Naive thymus-derived CD4-positive, alpha-beta T cell (primary cell): ENCODE measurements at regions not wholly inside any gene's neighbourhood (a gene's known extent, or its start where the extent isn't known, plus 50 kb on each side); places are given as distances from the start of the nearest gene placed in this dataset.

Experiments used
- ATAC-seq: fragments of 150-1000 bp; cut with Tn5 transposase; 2 replicates; pipeline ENCODE4 v1.10.0; 2021; ENCODE audit warnings: mild to moderate bottlenecking, moderate library complexity
- CTCF ChIA-PET: fragments of 350-600 bp; sonication (Branson Sonifier 250); formaldehyde crosslinking; loops from one replicate; lab custom pipeline; 2021; ENCODE audit warnings: antibody characterized with exemption; lab: Charles Lee
- POLR2A ChIA-PET: fragments of 350-600 bp; sonication (Branson Sonifier 250); formaldehyde crosslinking; loops from one replicate; lab custom pipeline; 2021; ENCODE audit warnings: antibody characterized with exemption, inconsistent platforms; lab: Charles Lee
- DNase-seq, 9 donors: peaks; one replicate each; pipeline versions ENCODE4 v3.0.0 to v3.0.0-alpha.2; 2020 to 2022; ENCODE audit warnings: mixed read lengths in 1 of 9
- H3K27ac ChIP-seq: one replicate; pipeline ENCODE4 v1.7.0; 2013; ENCODE audit warnings: mild to moderate bottlenecking, low read depth, low read length, moderate library complexity
- H3K27me3 ChIP-seq, 2 donors: one replicate each; pipeline ENCODE4 v1.7.0; 2013; ENCODE audit warnings: low read length in 2 of 2, mild to moderate bottlenecking in 2 of 2, moderate library complexity in 2 of 2; ENCODE audit not compliant: control insufficient read depth in 2 of 2, insufficient read depth in 2 of 2
- H3K36me3 ChIP-seq, 3 experiments: 1 replicate in 2 of 3; 2 replicates in 1 of 3; pipeline ENCODE4 v1.7.0; 2013; ENCODE audit warnings: low read length in 3 of 3, mild to moderate bottlenecking in 3 of 3, moderate library complexity in 1 of 3; ENCODE audit not compliant: insufficient read depth in 3 of 3, control insufficient read depth in 2 of 3
- H3K4me1 ChIP-seq, 2 donors: one replicate each; pipeline ENCODE4 v1.7.0; 2013; ENCODE audit warnings: low read length in 2 of 2, mild to moderate bottlenecking in 2 of 2, moderate library complexity in 1 of 2; ENCODE audit not compliant: control insufficient read depth in 2 of 2, insufficient read depth in 2 of 2
- H3K4me3 ChIP-seq: 2 replicates; pipeline ENCODE4 v1.7.0; 2013; ENCODE audit warnings: mild to moderate bottlenecking, low read length
- H3K9me3 ChIP-seq, 3 experiments: 1 replicate in 2 of 3; 2 replicates in 1 of 3; pipeline ENCODE4 v1.7.0; 2013; ENCODE audit warnings: low read length in 3 of 3; ENCODE audit not compliant: control insufficient read depth in 2 of 3
- H3K27ac Mint-ChIP-seq, 9 donors: one replicate each; pipeline ENCODE4 v1.8.0; 2020 to 2022; ENCODE audit warnings: mixed read lengths in 9 of 9, mild to moderate bottlenecking in 8 of 9, moderate library complexity in 5 of 9, inconsistent platforms in 2 of 9
- H3K27me3 Mint-ChIP-seq, 5 donors: one replicate each; pipeline ENCODE4 v1.8.0; 2021 to 2022; ENCODE audit warnings: mixed read lengths in 5 of 5, mild to moderate bottlenecking in 1 of 5
- H3K36me3 Mint-ChIP-seq, 5 donors: one replicate each; pipeline ENCODE4 v1.8.0; 2020 to 2022; ENCODE audit warnings: mixed read lengths in 5 of 5, mild to moderate bottlenecking in 3 of 5, inconsistent platforms in 1 of 5
- H3K4me1 Mint-ChIP-seq, 7 donors: one replicate each; pipeline ENCODE4 v1.8.0; 2020 to 2022; ENCODE audit warnings: mixed read lengths in 7 of 7, mild to moderate bottlenecking in 3 of 7, inconsistent platforms in 1 of 7
- H3K4me3 Mint-ChIP-seq, 10 donors: one replicate each; pipeline ENCODE4 v1.8.0; 2020 to 2022; ENCODE audit warnings: mild to moderate bottlenecking in 10 of 10, mixed read lengths in 10 of 10, moderate library complexity in 6 of 10, inconsistent platforms in 2 of 10
- H3K9me3 Mint-ChIP-seq, 11 donors: one replicate each; pipeline ENCODE4 v1.8.0; 2020 to 2022; ENCODE audit warnings: mixed read lengths in 11 of 11, mild to moderate bottlenecking in 4 of 11, inconsistent platforms in 1 of 11, moderate library complexity in 1 of 11
- intact Hi-C, 2 donors: fragments of 100-400 bp; cut with micrococcal nuclease; formaldehyde crosslinking; loops; one replicate each; pipeline ENCODE4 v1.15.1; 2023

GRCh38 chr13:79825959-79826358 is 345.0 kb downstream of the NDFIP2 start:
- Histone ChIP-seq H3K4me1 (no peaks in the 10 kb centered on the region), H3K27ac (no peak overlapping the region), H3K4me3 (no peak overlapping the region), H3K36me3 (no peaks in the 10 kb centered on the region), H3K27me3 (no peaks in the 10 kb centered on the region), H3K9me3 (peaks cover 0 to 3% (median 0%) of the 10 kb centered on the region in 3 experiments)
- no peak overlapping the region for H3K4me3 Mint-ChIP-seq
- DNase-seq (no peak), ATAC-seq (no peak)
- H3K27me3 Mint-ChIP-seq, result peaks cover 0 to 7% (median 0%) of the 10 kb centered on the region in 5 donors
- no peak overlapping the region for H3K27ac Mint-ChIP-seq
- intact Hi-C loops, result no loop called here
- ChIA-PET CTCF (no interaction called here), POLR2A (no interaction called here)
- H3K36me3 Mint-ChIP-seq, result no peaks in the 10 kb centered on the region
- H3K9me3 Mint-ChIP-seq, result peaks cover 0 to 4% (median 0%) of the 10 kb centered on the region in 11 donors
- H3K4me1 Mint-ChIP-seq, result no peaks in the 10 kb centered on the region

GRCh38 chr13:79815041-79815440 is 334.1 kb downstream of the NDFIP2 start:
- ChIA-PET POLR2A (no interaction called here), CTCF (no interaction called here)
- peaks cover 0 to 5% (median 0%) of the 10 kb centered on the region in 7 donors for H3K4me1 Mint-ChIP-seq
- no peak overlapping the region for H3K4me3 Mint-ChIP-seq
- intact Hi-C loops, result no loop called here
- Histone ChIP-seq H3K4me3 (no peak overlapping the region), H3K9me3 (no peaks in the 10 kb centered on the region), H3K36me3 (no peaks in the 10 kb centered on the region), H3K27me3 (no peaks in the 10 kb centered on the region), H3K27ac (no peak overlapping the region), H3K4me1 (no peaks in the 10 kb centered on the region)
- H3K9me3 Mint-ChIP-seq, result peaks cover 0 to 12% (median 4%) of the 10 kb centered on the region in 11 donors
- H3K36me3 Mint-ChIP-seq, result no peaks in the 10 kb centered on the region
- H3K27ac Mint-ChIP-seq, result no peak overlapping the region
- no peaks in the 10 kb centered on the region for H3K27me3 Mint-ChIP-seq
- ATAC-seq (no peak), DNase-seq (no peak)

- CTCF ChIA-PET, result no interaction called here
- Mint-ChIP-seq H3K4me1 (peaks cover 0 to 5% (median 0%) of the 10 kb centered on the region in 7 donors), H3K36me3 (no peaks in the 10 kb centered on the region), H3K27me3 (no peaks in the 10 kb centered on the region), H3K27ac (no peak overlapping the region), H3K9me3 (peaks cover 0 to 11% (median 4%) of the 10 kb centered on the region in 11 donors), H3K4me3 (no peak overlapping the region)
- no peak overlapping the region for H3K27ac ChIP-seq
- H3K27me3 ChIP-seq, result no peaks in the 10 kb centered on the region
- H3K4me1 ChIP-seq, result no peaks in the 10 kb centered on the region
- H3K36me3 ChIP-seq, result no peaks in the 10 kb centered on the region
- H3K9me3 ChIP-seq, result no peaks in the 10 kb centered on the region
- no peak overlapping the region for H3K4me3 ChIP-seq
- intact Hi-C loops, result no loop called here
- POLR2A ChIA-PET, result no interaction called here
- no peak for DNase-seq
- no peak for ATAC-seq
Observed at GRCh38 chr13:79812070-79812850, 331.3 kb downstream of the NDFIP2 start.

GRCh38 chr13:79811170-79811569 is 330.2 kb downstream of the NDFIP2 start:
- no peaks in the 10 kb centered on the region for H3K27me3 ChIP-seq
- CTCF ChIA-PET, result no interaction called here
- H3K36me3 ChIP-seq, result no peaks in the 10 kb centered on the region
- H3K27ac ChIP-seq, result no peak overlapping the region
- no peaks in the 10 kb centered on the region for H3K4me1 ChIP-seq
- Mint-ChIP-seq H3K27me3 (no peaks in the 10 kb centered on the region), H3K4me3 (no peak overlapping the region), H3K4me1 (peaks cover 0 to 5% (median 0%) of the 10 kb centered on the region in 7 donors), H3K27ac (no peak overlapping the region), H3K36me3 (no peaks in the 10 kb centered on the region), H3K9me3 (peaks cover 0 to 8% (median 2%) of the 10 kb centered on the region in 11 donors)
- POLR2A ChIA-PET, result no interaction called here
- H3K9me3 ChIP-seq, result no peaks in the 10 kb centered on the region
- H3K4me3 ChIP-seq, result no peak overlapping the region
- intact Hi-C loops, result no loop called here
- DNase-seq (no peak), ATAC-seq (no peak)

- CTCF ChIA-PET, result no interaction called here
- no peaks in the 10 kb centered on the region for H3K4me1 ChIP-seq
- H3K4me1 Mint-ChIP-seq, result peaks cover 0 to 5% (median 0%) of the 10 kb centered on the region in 7 donors
- ATAC-seq (no peak), DNase-seq (no peak)
- H3K27ac Mint-ChIP-seq, result no peak overlapping the region
- no peak overlapping the region for H3K4me3 Mint-ChIP-seq
- intact Hi-C loops, result no loop called here
- H3K36me3 ChIP-seq, result no peaks in the 10 kb centered on the region
- POLR2A ChIA-PET, result no interaction called here
- no peak overlapping the region for H3K27ac ChIP-seq
- no peaks in the 10 kb centered on the region for H3K36me3 Mint-ChIP-seq
- no peaks in the 10 kb centered on the region for H3K9me3 ChIP-seq
- no peak overlapping the region for H3K4me3 ChIP-seq
- H3K27me3 Mint-ChIP-seq, result no peaks in the 10 kb centered on the region
- H3K9me3 Mint-ChIP-seq, result peaks cover 0 to 8% (median 2%) of the 10 kb centered on the region in 11 donors
- no peaks in the 10 kb centered on the region for H3K27me3 ChIP-seq
Observed at GRCh38 chr13:79810669-79811068, 329.7 kb downstream of the NDFIP2 start.

GRCh38 chr13:79810018-79810417 is 329.1 kb downstream of the NDFIP2 start:
- DNase-seq (no peak), ATAC-seq (no peak)
- ChIA-PET CTCF (no interaction called here), POLR2A (no interaction called here)
- no peak overlapping the region for H3K27ac Mint-ChIP-seq
- no peaks in the 10 kb centered on the region for H3K4me1 ChIP-seq
- intact Hi-C loops, result no loop called here
- H3K36me3 Mint-ChIP-seq, result no peaks in the 10 kb centered on the region
- no peaks in the 10 kb centered on the region for H3K9me3 ChIP-seq
- H3K9me3 Mint-ChIP-seq, result peaks cover 0 to 8% (median 0%) of the 10 kb centered on the region in 11 donors
- H3K27me3 ChIP-seq, result no peaks in the 10 kb centered on the region
- no peak overlapping the region for H3K27ac ChIP-seq
- no peak overlapping the region for H3K4me3 Mint-ChIP-seq
- H3K4me1 Mint-ChIP-seq, result peaks cover 0 to 5% (median 0%) of the 10 kb centered on the region in 7 donors
- H3K4me3 ChIP-seq, result no peak overlapping the region
- no peaks in the 10 kb centered on the region for H3K36me3 ChIP-seq
- no peaks in the 10 kb centered on the region for H3K27me3 Mint-ChIP-seq

GRCh38 chr13:79808475-79808874 is 327.5 kb downstream of the NDFIP2 start:
- Histone ChIP-seq H3K27me3 (no peaks in the 10 kb centered on the region), H3K4me3 (no peak overlapping the region), H3K4me1 (no peaks in the 10 kb centered on the region), H3K9me3 (no peaks in the 10 kb centered on the region), H3K27ac (no peak overlapping the region), H3K36me3 (no peaks in the 10 kb centered on the region)
- DNase-seq, result no peak
- CTCF ChIA-PET, result no interaction called here
- Mint-ChIP-seq H3K4me1 (peaks cover 0 to 5% (median 0%) of the 10 kb centered on the region in 7 donors), H3K9me3 (peaks cover 0 to 8% (median 0%) of the 10 kb centered on the region in 11 donors), H3K27ac (no peak overlapping the region), H3K4me3 (no peak overlapping the region), H3K27me3 (peaks cover 0 to 1% (median 0%) of the 10 kb centered on the region in 5 donors), H3K36me3 (no peaks in the 10 kb centered on the region)
- ATAC-seq, result no peak
- intact Hi-C loops, result no loop called here
- POLR2A ChIA-PET, result no interaction called here
